K562 (cell line): ENCODE measurements at regions not wholly inside any gene's neighbourhood (a gene's known extent, or its start where the extent isn't known, plus 50 kb on each side); places are given as distances from the start of the nearest gene placed in this dataset.

ENCODE experiments used
- ATAC-seq: fragments of 200-7000 bp; cut with Tn5 transposase; 3 replicates; pipeline ENCODE4 v1.9.1; 2020; ENCODE audit warnings: moderate library complexity
- BruUV-seq: library from RNA; stranded (reverse); fragments of 400-500 nt; replicated peaks from 2 replicates; lab custom pipeline; 2021; lab: Mats Ljungman, UMichigan
- CTCF ChIA-PET: fragments of 300-600 bp; formaldehyde crosslinking; extraction: SDS; loops from one replicate; lab custom pipeline; 2021; ENCODE audit warnings: low intra/inter-chr PET ratio; lab: Yijun Ruan, JAX
- POLR2A ChIA-PET: fragments of 300-600, 350-650 bp; sonication (Branson Sonifier 250); formaldehyde crosslinking; extraction: SDS; loops from one replicate; lab custom pipeline; 2021; ENCODE audit warnings: antibody characterized with exemption, inconsistent platforms; lab: Yijun Ruan, JAX
- DNase-seq, 4 experiments: peaks; one replicate each; pipeline versions ENCODE4 v3.0.0 to v3.0.0-alpha.2; 2011 to 2018; ENCODE audit warnings: low spot score in 3 of 4, mixed read lengths in 3 of 4; ENCODE audit errors: extremely low read depth in 1 of 4
- FAIRE-seq: peaks from 2 replicates; lab custom pipeline; 2011; peaks lifted over from hg19 to GRCh38; lab: Jason Lieb, UNC
- H2AFZ ChIP-seq: 2 replicates; pipeline ENCODE4 v1.6.0; 2011; ENCODE audit warnings: low read depth, low read length, control low read depth, inconsistent platforms
- H3K27ac ChIP-seq: fragments of 200-600 bp; 3 replicates; pipeline ENCODE4 v1.8.0; 2011; ENCODE audit warnings: low read depth, mild to moderate bottlenecking, control low read depth, inconsistent platforms, low read length, moderate library complexity, mixed read lengths; ENCODE audit errors: extremely low read depth
- H3K27me3 ChIP-seq, 2 experiments: fragments of 300-600 bp in 1 of 2; 2 replicates in 1 of 2; 3 replicates in 1 of 2; pipeline versions ENCODE4 v1.6.0 to v1.8.0; 2011; ENCODE audit warnings: inconsistent platforms in 2 of 2, low read length in 2 of 2, mild to moderate bottlenecking in 1 of 2, mixed read lengths in 1 of 2, moderate library complexity in 1 of 2; ENCODE audit not compliant: control insufficient read depth in 2 of 2, insufficient read depth in 2 of 2
- H3K36me3 ChIP-seq: fragments of 300-600 bp; 3 replicates; pipeline ENCODE4 v1.8.0; 2011; ENCODE audit warnings: mild to moderate bottlenecking, low read length, inconsistent platforms; ENCODE audit not compliant: control insufficient read depth, insufficient read depth
- H3K4me1 ChIP-seq, 2 experiments: fragments of 200-600 bp in 1 of 2; replicated peaks in 1 of 2; 2 replicates in 1 of 2; 3 replicates in 1 of 2; pipeline versions ENCODE4 v1.5.1 to v1.8.0; 2011; ENCODE audit warnings: inconsistent platforms in 2 of 2, low read length in 2 of 2, mild to moderate bottlenecking in 1 of 2, mixed read lengths in 1 of 2, moderate library complexity in 1 of 2; ENCODE audit not compliant: control insufficient read depth in 2 of 2, insufficient read depth in 2 of 2
- H3K4me2 ChIP-seq: 2 replicates; pipeline ENCODE4 v1.6.1; 2011; ENCODE audit warnings: low read length, control low read depth, inconsistent platforms, mixed read lengths; ENCODE audit not compliant: insufficient read depth
- H3K4me3 ChIP-seq: fragments of 200-600 bp; sonication (generic), shearing (Covaris generic); 2 replicates; pipeline ENCODE4 v1.5.1; 2016; ENCODE audit warnings: control low read depth, inconsistent platforms
- H3K79me2 ChIP-seq: fragments of 200-600 bp; 3 replicates; pipeline ENCODE4 v1.8.0; 2011; ENCODE audit warnings: low read length, inconsistent platforms; ENCODE audit not compliant: control insufficient read depth, insufficient read depth
- H3K9ac ChIP-seq, 2 experiments: 2 replicates each; pipeline versions ENCODE4 v1.6.0 to v1.6.1; 2011; ENCODE audit warnings: low read depth in 2 of 2, low read length in 2 of 2, control low read depth in 1 of 2, inconsistent platforms in 1 of 2, mild to moderate bottlenecking in 1 of 2, mixed read lengths in 1 of 2; ENCODE audit not compliant: insufficient read depth in 1 of 2
- H3K9me1 ChIP-seq: one replicate; pipeline ENCODE4 v1.6.0; 2011; ENCODE audit warnings: inconsistent platforms, mild to moderate bottlenecking, low read length, moderate library complexity; ENCODE audit not compliant: control insufficient read depth, insufficient read depth
- H3K9me3 ChIP-seq: replicated peaks from 2 replicates; pipeline ENCODE4 v1.5.1; 2011; ENCODE audit warnings: low read depth, low read length, inconsistent platforms; ENCODE audit not compliant: control insufficient read depth, insufficient read depth
- H4K20me1 ChIP-seq: replicated peaks from 2 replicates; pipeline ENCODE4 v1.6.1; 2011; ENCODE audit warnings: low read length, inconsistent platforms, mixed read lengths; ENCODE audit not compliant: control insufficient read depth, insufficient read depth
- MEIS2 ChIP-seq: fragments of 450-650 bp; IDR thresholded peaks from 2 replicates; pipeline ENCODE4 v1.6.1; 2014; ENCODE audit warnings: mild to moderate bottlenecking; ENCODE audit not compliant: partially characterized antibody
- MYC ChIP-seq, 2 experiments: fragments of 250-450 bp in 1 of 2; sonication (Bioruptor Pico) in 1 of 2; IDR thresholded peaks; 2 replicates each; pipeline versions ENCODE4 v1.5.1 to v1.6.1; 2012 to 2021; ENCODE audit warnings: low read depth in 2 of 2, borderline replicate concordance in 1 of 2, improper control_type of control experiment in 1 of 2, low read length in 1 of 2, mild to moderate bottlenecking in 1 of 2, moderate library complexity in 1 of 2
- NR2C1 ChIP-seq, 2 experiments: fragments of 450-650 bp; IDR thresholded peaks; 2 replicates each; pipeline ENCODE4 v1.6.1; 2017; ENCODE audit warnings: mild to moderate bottlenecking in 2 of 2, antibody characterized with exemption in 1 of 2, inconsistent platforms in 1 of 2, missing compliant biosample characterization in 1 of 2, missing genetic modification characterization in 1 of 2
- SIX5 ChIP-seq, 2 experiments: IDR thresholded peaks; 2 replicates each; pipeline ENCODE4 v1.6.1; 2011; ENCODE audit warnings: low read length in 2 of 2, borderline replicate concordance in 1 of 2, low read depth in 1 of 2, mild to moderate bottlenecking in 1 of 2, moderate library complexity in 1 of 2; ENCODE audit not compliant: insufficient read depth in 1 of 2
- TBP ChIP-seq: optimal IDR thresholded peaks from 2 replicates; pipeline ENCODE3; 2011; ENCODE audit warnings: low read depth, low read length, improper control_type of control experiment
- ZNF445 ChIP-seq: fragments of 250-450 bp; sonication (Bioruptor Pico); IDR thresholded peaks from 2 replicates; pipeline ENCODE4 v1.4.0; 2020; ENCODE audit warnings: low read depth, mild to moderate bottlenecking, moderate library complexity
- WGBS: fragments of 100-300 bp; shearing (Covaris generic); methylation state at CpG from one replicate; pipeline ENCODE4 v1.1.6; 2016; ENCODE audit warnings: low coverage, mixed read lengths; ENCODE audit not compliant: insufficient coverage; ENCODE audit errors: missing lambda C conversion rate; 5-methylcytosine and 5-hydroxymethylcytosine counted together
- in situ Hi-C: fragments of 300-500 bp; cut with MboI; formaldehyde crosslinking; loops from 4 replicates; pipeline ENCODE4 v1.15.0; 2018; ENCODE audit warnings: inconsistent platforms, mixed read lengths
- intact Hi-C: fragments of 100-400 bp; cut with micrococcal nuclease; formaldehyde crosslinking; loops from 2 replicates; pipeline ENCODE4 v1.14.2; 2022

GRCh38 chr1:83694449-83694848, 304.5 kb downstream of the TTLL7 start:
- CTCF ChIA-PET: no interaction called here
- H3K79me2 ChIP-seq: no peaks in the 10 kb centered on the region
- no peak overlapping the region for H3K27ac ChIP-seq
- intact Hi-C loops: no loop called here
- H3K36me3 ChIP-seq: no peaks in the 10 kb centered on the region
- no peak overlapping the region for H3K4me3 ChIP-seq
- no peaks in the 10 kb centered on the region for H4K20me1 ChIP-seq
- ATAC-seq (no peak), DNase-seq (no peak), FAIRE-seq (no peak)
- no peaks in the 10 kb centered on the region for H3K4me1 ChIP-seq
- in situ Hi-C loops: no loop called here
- TF ChIP-seq NR2C1 (IDR thresholded peaks at IDR 0.05) (no peak), NR2C1 (tag; IDR thresholded peaks at IDR 0.05) (no peak), SIX5 (IDR thresholded peaks at IDR 0.05; ENCODE audit: borderline replicate concordance in 1 of 2, insufficient read depth in 1 of 2, low read depth in 1 of 2, low read length in 2 of 2) (no peak), ZNF445 (CRISPR knock-in tag) (no peak), MEIS2 (no peak)
- H2AFZ ChIP-seq: no peak overlapping the region
- POLR2A ChIA-PET: interaction anchor here (0.6 kb wide), 1 partner anchor 10 kb away, joined by 3 read pairs; no protein-coding TSS in a partner anchor
- no peaks in the 10 kb centered on the region for H3K27me3 ChIP-seq
- no peak overlapping the region for H3K9ac ChIP-seq
- no peaks in the 10 kb centered on the region for H3K9me3 ChIP-seq
- BruUV-seq: no TSS peak
- no peaks in the 10 kb centered on the region for H3K9me1 ChIP-seq
- H3K4me2 ChIP-seq: no peak overlapping the region

- no peak overlapping the region for H3K4me3 ChIP-seq
- no peak for DNase-seq
- no TSS peak for BruUV-seq
- ChIA-PET CTCF (no interaction called here), POLR2A (no interaction called here)
- H3K4me2 ChIP-seq: no peak overlapping the region
- H3K9me1 ChIP-seq: no peaks in the 10 kb centered on the region
- no peaks in the 10 kb centered on the region for H3K79me2 ChIP-seq
- H3K27me3 ChIP-seq: no peaks in the 10 kb centered on the region
- WGBS: 2% methylated on average over 11 of the region's 12 CpGs
- no peaks in the 10 kb centered on the region for H3K36me3 ChIP-seq
- H2AFZ ChIP-seq: no peak overlapping the region
- H3K9me3 ChIP-seq: no peaks in the 10 kb centered on the region
- no peak overlapping the region for H3K27ac ChIP-seq
- in situ Hi-C loops: no loop called here
- no peaks in the 10 kb centered on the region for H3K4me1 ChIP-seq
- H4K20me1 ChIP-seq: no peaks in the 10 kb centered on the region
- no peak for ATAC-seq
- no peak for FAIRE-seq
- intact Hi-C loops: no loop called here
- no peak for TF ChIP-seq MYC (IDR thresholded peaks at IDR 0.05; ENCODE audit: low read depth, low read length)
- TF ChIP-seq MYC (CRISPR knock-in tag; IDR thresholded peaks at IDR 0.05; ENCODE audit: borderline replicate concordance, low read depth): no peak
- no peak for TF ChIP-seq TBP
- H3K9ac ChIP-seq: no peak overlapping the region
These were observed 305.4 kb downstream of the TTLL7 start for GRCh38 chr1:83693427-83694126.
